Stimulated activated CD4-positive, alpha-beta T cell treated with anti-CD3 and anti-CD28 coated beads, Interleukin-1b, Interleukin-23, amount 100 ng/mL, for 4 hours (primary cell): ENCODE measurements at regions not wholly inside any gene's neighbourhood (a gene's known extent, or its start where the extent isn't known, plus 50 kb on each side); places are given as distances from the start of the nearest gene placed in this dataset.

Experiments used
- DNase-seq, 2 donors: peaks; one replicate each; pipeline ENCODE4 v3.0.0-alpha.2; 2020; ENCODE audit warnings: low read depth in 2 of 2

DNA sequence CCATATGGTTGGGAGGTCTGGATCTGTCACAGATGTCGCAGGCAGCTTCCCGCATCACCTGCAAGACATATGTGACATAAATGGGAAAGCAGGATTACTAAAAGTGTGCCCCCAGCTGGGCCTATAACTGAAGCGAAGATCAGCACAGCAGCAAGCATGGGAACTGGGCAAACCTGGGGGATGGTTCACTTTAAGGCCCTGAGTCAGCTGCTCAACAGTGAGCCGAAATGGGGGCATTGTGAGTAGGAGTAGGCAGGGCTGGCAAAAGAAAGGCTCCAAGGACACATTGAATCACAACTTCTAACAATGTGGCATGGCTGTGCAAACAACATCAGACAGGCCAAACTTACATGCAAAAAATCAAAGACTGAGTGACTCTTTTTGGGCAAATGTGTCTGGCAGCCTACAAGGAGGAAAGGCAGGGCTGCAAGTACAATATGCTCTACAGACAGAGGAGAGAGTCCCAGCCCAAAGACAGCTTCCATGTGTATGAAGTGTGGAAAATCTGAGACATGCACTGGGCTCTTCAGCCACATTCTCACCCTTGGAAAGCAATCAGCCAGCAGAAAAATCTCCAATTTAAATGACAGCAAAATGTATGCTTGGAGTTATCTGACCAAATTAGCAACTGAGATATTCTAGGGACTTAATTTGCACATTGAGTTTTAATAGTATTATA lies 531.0 kb upstream of the MMS22L start:
- DNase-seq = no peak

DNA sequence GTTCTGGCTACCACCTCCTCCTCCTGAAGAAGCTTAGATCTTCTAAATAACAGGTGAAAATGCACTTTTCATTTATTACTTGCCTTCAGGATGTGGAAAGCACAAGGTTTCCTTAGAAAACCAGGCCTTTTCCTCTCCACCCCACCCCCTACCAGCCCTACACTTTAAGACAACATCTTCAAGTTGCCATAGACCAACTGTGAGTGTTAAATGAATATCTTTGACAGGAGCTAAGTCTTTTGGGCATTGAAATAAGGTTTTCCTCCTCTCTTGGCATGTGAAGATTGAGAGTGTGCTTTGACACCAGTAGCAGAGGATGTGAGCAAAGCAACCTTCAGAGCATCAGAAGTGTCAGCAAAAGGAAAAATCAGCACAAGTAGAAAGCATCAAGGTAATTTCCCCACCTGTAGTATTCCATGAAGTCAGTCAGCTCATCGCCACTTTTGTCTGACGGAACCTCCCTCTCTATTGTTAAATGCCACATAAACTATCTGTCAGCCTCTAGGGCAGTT lies 532.3 kb upstream of the MMS22L start:
- no peak for DNase-seq

GRCh38 chr6:97816526-97816925 lies 533.5 kb upstream of the MMS22L start:
- DNase-seq = no peak

DNA sequence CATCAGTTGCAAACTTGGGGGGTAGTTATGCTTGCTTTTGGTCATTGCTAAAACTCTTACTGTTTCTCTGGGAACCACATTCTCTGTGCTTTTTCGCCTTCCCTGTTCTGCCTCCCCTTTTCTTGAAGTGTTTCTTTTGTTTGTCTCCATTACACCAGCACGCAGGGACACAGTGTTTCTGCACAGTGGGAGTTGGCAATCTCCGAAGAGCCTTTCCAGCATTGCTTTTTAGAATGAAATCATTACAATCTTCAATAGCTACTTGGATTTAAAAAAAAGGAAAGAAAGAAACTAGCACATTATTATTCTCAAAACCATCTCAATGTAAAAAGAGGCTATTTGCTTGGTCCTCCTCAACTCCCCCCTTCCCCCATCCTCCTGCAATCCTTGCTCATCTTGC lies 536.7 kb upstream of the MMS22L start:
- no peak for DNase-seq

- no peak for DNase-seq
These were observed 537.4 kb upstream of the MMS22L start for GRCh38 chr6:97820400-97820799.

GRCh38 chr6:97822632-97823031 lies 539.6 kb upstream of the MMS22L start:
- DNase-seq = no peak

GRCh38 chr6:97841763-97842162 lies 558.7 kb upstream of the MMS22L start:
- DNase-seq = no peak

DNA sequence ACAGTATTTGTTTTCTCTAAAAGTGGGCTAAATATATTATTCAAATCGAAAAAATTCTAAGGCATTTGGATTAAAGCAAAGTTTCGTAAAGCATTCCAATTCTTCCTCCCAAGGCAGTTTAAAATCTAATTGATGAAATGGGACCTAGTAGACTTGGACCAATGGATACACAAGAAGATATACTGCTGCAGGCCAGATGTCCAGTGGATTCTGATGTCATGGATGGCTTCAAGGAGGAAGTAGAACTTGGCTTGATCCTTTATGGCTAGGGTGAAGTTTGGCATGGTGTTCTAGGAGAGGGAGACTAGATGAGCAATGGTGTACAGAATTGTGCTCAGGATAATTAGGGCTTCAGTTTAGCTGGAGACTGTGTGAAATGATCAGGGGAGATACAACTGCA lies 559.5 kb upstream of the MMS22L start:
- DNase-seq = no peak

GRCh38 chr6:97849390-97849789 lies 566.4 kb upstream of the MMS22L start:
- DNase-seq = no peak

DNA sequence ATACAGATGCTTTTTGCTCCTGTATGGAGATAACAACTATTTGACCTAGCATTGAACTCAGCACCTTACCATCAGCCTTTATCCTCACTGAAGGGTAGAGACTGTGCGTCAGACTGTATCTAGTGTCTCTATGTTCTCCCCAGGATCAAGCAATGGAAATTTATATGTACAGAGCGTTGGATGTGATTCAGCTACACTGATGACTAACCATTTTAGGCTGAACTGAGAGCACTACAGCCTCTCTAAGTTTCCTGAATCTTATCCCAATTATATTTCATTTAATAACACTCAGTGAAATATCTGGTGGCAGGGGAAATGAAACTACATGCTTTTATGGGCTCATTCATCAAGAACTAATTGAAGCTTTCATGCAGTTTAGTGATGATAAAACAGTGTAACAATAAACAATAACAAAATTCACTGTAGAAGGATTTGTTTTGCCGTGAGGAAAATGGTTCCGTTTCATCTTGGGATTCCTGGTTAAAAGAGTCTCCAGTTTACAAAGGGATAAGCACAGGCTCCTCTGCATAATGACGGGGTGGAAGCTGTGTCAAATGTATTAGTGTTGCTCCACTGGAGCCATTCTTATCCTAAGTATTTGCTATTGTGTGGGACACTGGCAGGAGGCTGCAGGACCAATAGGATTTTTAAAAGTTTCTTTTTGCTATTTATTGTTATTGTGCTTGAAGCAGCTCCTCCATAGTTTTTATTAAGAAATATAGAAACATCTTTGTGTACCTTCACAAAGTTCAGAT lies 567.6 kb upstream of the MMS22L start:
- no peak for DNase-seq

GRCh38 chr6:97863697-97864096 lies 580.7 kb upstream of the MMS22L start:
- no peak for DNase-seq

- no peak for DNase-seq
These were observed 581.4 kb upstream of the MMS22L start for GRCh38 chr6:97864366-97864765.

GRCh38 chr6:97864826-97865225 lies 581.8 kb upstream of the MMS22L start:
- no peak for DNase-seq

- DNase-seq = no peak
These were observed 582.6 kb upstream of the MMS22L start for GRCh38 chr6:97865612-97866011.

DNA sequence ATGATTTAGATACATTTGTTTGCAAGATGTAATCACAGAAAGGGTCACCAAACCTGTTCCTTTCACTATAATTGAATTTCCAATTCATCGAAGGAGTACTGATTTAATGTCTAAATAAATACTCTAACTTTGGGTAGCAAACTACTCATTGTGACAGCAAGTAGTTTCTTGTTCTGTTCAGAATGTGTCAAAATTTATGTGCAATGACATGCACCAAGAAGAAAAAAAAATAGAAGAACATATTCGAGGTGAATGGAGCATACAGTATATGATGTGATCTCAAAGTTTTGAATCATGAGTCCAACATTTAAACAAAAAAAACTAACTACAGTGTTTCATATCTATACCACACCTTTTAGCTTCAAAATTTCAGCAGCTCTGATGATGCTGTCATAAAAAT lies 583.6 kb upstream of the MMS22L start:
- DNase-seq = no peak

GRCh38 chr6:97867177-97867576 lies 584.2 kb upstream of the MMS22L start:
- DNase-seq = no peak

GRCh38 chr6:97870273-97870672 lies 587.3 kb upstream of the MMS22L start:
- DNase-seq = no peak

DNA sequence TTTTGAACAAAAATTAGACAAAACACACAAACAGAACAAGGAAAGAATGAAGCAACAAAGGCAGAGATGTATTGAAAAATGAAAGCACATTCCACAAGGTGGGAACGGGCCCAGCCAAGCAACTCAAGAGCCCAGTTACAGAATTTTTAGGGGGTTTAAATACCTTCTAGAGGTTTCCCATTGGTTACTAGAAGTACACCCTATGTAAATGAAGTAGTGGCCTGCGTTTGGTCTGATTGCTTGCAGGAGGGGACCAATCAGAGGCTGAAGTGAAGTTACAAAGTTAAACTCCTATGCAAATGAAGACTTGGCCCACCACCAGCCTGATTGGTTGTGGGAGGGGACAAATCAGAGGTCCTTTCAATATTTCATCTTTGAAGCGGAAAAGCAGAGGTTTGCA lies 593.7 kb upstream of the MMS22L start:
- no peak for DNase-seq

GRCh38 chr6:97882755-97883154 lies 599.7 kb upstream of the MMS22L start:
- DNase-seq = no peak

DNA sequence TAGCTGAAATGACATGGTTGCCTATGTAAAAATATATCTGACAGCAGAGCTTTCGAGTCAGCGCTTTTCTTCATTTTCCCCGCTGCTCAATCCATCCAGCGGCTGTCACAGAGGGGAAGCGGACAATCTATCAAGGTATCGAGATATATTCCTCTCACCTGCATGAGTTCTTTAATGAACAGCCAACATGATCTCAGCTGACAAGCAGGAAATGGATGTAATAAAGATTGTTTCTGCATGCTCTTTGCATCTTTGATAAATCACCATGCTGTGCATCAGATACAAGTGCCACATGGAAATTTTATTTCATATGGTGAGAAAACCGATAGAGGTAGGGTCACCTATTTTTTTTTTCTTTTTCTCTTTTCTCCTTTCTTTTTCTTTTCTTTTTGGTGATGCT lies 602.3 kb upstream of the MMS22L start:
- no peak for DNase-seq

DNA sequence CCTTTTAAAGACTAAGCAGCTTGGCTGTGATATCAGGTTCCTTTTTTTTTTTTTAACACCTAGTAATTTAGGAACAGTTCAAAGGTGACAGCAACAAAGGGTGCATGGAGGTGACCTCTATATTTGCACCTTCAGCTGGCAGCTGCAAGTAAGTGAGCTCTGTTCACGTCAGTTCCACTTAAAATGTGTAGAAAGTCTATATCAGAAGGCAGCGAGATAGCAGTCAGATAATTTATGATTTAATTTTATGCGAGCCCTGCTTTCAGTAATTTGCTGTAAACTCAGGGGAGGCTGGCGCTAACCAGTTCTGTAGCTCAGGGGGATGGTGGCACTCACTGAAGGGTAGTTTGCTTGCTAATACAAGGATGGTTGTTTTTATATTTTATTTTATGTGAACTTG lies 602.8 kb upstream of the MMS22L start:
- DNase-seq = no peak

GRCh38 chr6:97901531-97901930 lies 618.5 kb upstream of the MMS22L start:
- DNase-seq = no peak

DNA sequence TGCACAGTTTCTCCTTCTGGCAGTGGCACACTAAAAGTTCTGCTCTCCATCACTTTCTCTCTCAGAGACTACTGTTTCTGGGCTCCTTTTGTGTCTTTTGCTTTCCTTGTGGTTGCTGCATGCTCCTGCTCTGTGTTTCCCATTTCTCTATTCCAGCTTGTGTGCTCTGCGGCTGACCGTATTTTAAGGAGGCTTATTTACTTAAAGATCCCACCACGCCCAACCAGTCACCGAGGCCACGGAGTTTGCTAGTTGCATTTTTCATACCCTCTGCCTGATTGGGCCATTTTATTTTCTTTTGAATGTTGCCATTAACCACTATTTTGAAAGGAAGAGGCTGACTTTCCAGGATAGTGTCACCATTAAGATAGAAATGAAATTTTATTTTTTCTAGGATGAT lies 626.4 kb upstream of the MMS22L start:
- no peak for DNase-seq
